ENCODE measurements at regions not wholly inside any gene's neighbourhood (a gene's known extent, or its start where the extent isn't known, plus 50 kb on each side); places are given as distances from the start of the nearest gene placed in this dataset.

GRCh38 chr4:162498168-162498567 is 334.4 kb upstream of the FSTL5 start:
- TF ChIP-seq, protein P1, sequence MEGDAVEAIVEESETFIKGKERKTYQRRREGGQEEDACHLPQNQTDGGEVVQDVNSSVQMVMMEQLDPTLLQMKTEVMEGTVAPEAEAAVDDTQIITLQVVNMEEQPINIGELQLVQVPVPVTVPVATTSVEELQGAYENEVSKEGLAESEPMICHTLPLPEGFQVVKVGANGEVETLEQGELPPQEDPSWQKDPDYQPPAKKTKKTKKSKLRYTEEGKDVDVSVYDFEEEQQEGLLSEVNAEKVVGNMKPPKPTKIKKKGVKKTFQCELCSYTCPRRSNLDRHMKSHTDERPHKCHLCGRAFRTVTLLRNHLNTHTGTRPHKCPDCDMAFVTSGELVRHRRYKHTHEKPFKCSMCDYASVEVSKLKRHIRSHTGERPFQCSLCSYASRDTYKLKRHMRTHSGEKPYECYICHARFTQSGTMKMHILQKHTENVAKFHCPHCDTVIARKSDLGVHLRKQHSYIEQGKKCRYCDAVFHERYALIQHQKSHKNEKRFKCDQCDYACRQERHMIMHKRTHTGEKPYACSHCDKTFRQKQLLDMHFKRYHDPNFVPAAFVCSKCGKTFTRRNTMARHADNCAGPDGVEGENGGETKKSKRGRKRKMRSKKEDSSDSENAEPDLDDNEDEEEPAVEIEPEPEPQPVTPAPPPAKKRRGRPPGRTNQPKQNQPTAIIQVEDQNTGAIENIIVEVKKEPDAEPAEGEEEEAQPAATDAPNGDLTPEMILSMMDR (IDR thresholded peaks at IDR 0.05): no peak
- TF ChIP-seq POLR2A (IDR thresholded peaks at IDR 0.05): no peak
